WTC11 (cell line): ENCODE measurements at regions not wholly inside any gene's neighbourhood (a gene's known extent, or its start where the extent isn't known, plus 50 kb on each side); places are given as distances from the start of the nearest gene placed in this dataset.

Source experiments
- ATAC-seq: fragments of 200-7000 bp; cut with Tn5 transposase; 2 replicates; pipeline ENCODE4 v1.10.0; 2021; ENCODE audit warnings: mild to moderate bottlenecking, moderate library complexity
- CTCF ChIA-PET: fragments of 300-600 bp; sonication (Branson Sonifier 250); formaldehyde crosslinking; loops from one replicate; lab custom pipeline; 2021; ENCODE audit warnings: antibody characterized with exemption; lab: Charles Lee
- POLR2A ChIA-PET: fragments of 350-600 bp; sonication (Branson Sonifier 250); formaldehyde crosslinking; loops from one replicate; lab custom pipeline; 2021; ENCODE audit warnings: antibody characterized with exemption; lab: Charles Lee
- DNase-seq: peaks from one replicate; pipeline ENCODE4 v3.0.0; 2021; ENCODE audit warnings: low spot score
- H3K27ac Mint-ChIP-seq: 2 replicates; pipeline ENCODE4 v1.8.0; 2021; ENCODE audit warnings: mixed read lengths
- H3K27me3 Mint-ChIP-seq: 2 replicates; pipeline ENCODE4 v1.8.0; 2021; ENCODE audit warnings: low read depth, mild to moderate bottlenecking, moderate library complexity, mixed read lengths
- H3K36me3 Mint-ChIP-seq: 2 replicates; pipeline ENCODE4 v1.8.0; 2021; ENCODE audit warnings: mixed read lengths
- H3K4me1 Mint-ChIP-seq: 2 replicates; pipeline ENCODE4 v1.8.0; 2022; ENCODE audit warnings: mixed read lengths
- H3K4me3 Mint-ChIP-seq: 2 replicates; pipeline ENCODE4 v1.8.0; 2021; ENCODE audit warnings: mild to moderate bottlenecking, moderate library complexity, mixed read lengths
- H3K9me3 Mint-ChIP-seq: 2 replicates; pipeline ENCODE4 v1.8.0; 2021; ENCODE audit warnings: mixed read lengths
- AFF4 ChIP-seq: sonication (generic); formaldehyde crosslinking; IDR thresholded peaks from 2 replicates; pipeline ENCODE4 v1.8.1; 2023; ENCODE audit warnings: mild to moderate bottlenecking, missing genetic modification reagents, borderline replicate concordance
- ATF1 ChIP-seq: sonication (generic); formaldehyde crosslinking; IDR thresholded peaks from 2 replicates; pipeline ENCODE4 v1.8.1; 2023; ENCODE audit warnings: mild to moderate bottlenecking, moderate library complexity, missing genetic modification reagents
- CBFB ChIP-seq: sonication (generic); formaldehyde crosslinking; IDR thresholded peaks from 2 replicates; pipeline ENCODE4 v1.8.1; 2022; ENCODE audit warnings: mild to moderate bottlenecking, low read depth, missing genetic modification reagents
- CREB1 ChIP-seq: sonication (generic); formaldehyde crosslinking; IDR thresholded peaks from 2 replicates; pipeline ENCODE4 v1.8.0; 2023; ENCODE audit warnings: mild to moderate bottlenecking, missing genetic modification reagents
- CTCF ChIP-seq: fragments of 200-600 bp; IDR thresholded peaks from 2 replicates; pipeline ENCODE4 v1.8.0; 2022; ENCODE audit warnings: antibody characterized with exemption
- E2F4 ChIP-seq: sonication (generic); formaldehyde crosslinking; IDR thresholded peaks from 2 replicates; pipeline ENCODE4 v1.8.1; 2022; ENCODE audit warnings: low read depth, mild to moderate bottlenecking, moderate library complexity, missing genetic modification reagents, borderline replicate concordance
- FOXK1 ChIP-seq: sonication (generic); formaldehyde crosslinking; IDR thresholded peaks from 2 replicates; pipeline ENCODE4 v1.8.0; 2022; ENCODE audit warnings: mild to moderate bottlenecking, moderate library complexity, missing genetic modification reagents
- HMGA2 ChIP-seq: fragments of 250-450 bp; sonication (Bioruptor Pico); IDR thresholded peaks from 2 replicates; pipeline ENCODE4 v1.4.0; 2021; ENCODE audit warnings: mild to moderate bottlenecking, moderate library complexity
- IRF2 ChIP-seq: sonication (generic); formaldehyde crosslinking; IDR thresholded peaks from 2 replicates; pipeline ENCODE4 v1.8.0; 2022; ENCODE audit warnings: low read depth, missing genetic modification reagents, borderline replicate concordance
- MXD4 ChIP-seq: fragments of 250-450 bp; sonication (Bioruptor Pico); IDR thresholded peaks from 2 replicates; pipeline ENCODE4 v1.8.0; 2021; ENCODE audit warnings: mild to moderate bottlenecking, moderate library complexity, borderline replicate concordance
- NR1H2 ChIP-seq: sonication (generic); formaldehyde crosslinking; IDR thresholded peaks from 2 replicates; pipeline ENCODE4 v1.9.0; 2021; ENCODE audit warnings: mild to moderate bottlenecking, moderate library complexity, missing genetic modification reagents
- PRRX2 ChIP-seq: fragments of 250-450 bp; sonication (Bioruptor Pico); IDR thresholded peaks from 2 replicates; pipeline ENCODE4 v1.8.0; 2021; ENCODE audit warnings: mild to moderate bottlenecking
- SOX15 ChIP-seq: fragments of 250-450 bp; sonication (Bioruptor Pico); IDR thresholded peaks from 2 replicates; pipeline ENCODE4 v1.9.0; 2021; ENCODE audit warnings: mild to moderate bottlenecking
- TEAD4 ChIP-seq: sonication (generic); formaldehyde crosslinking; IDR thresholded peaks from 2 replicates; pipeline ENCODE4 v1.8.0; 2022; ENCODE audit warnings: mild to moderate bottlenecking, missing genetic modification reagents
- USF1 ChIP-seq: sonication (generic); formaldehyde crosslinking; IDR thresholded peaks from 2 replicates; pipeline ENCODE4 v1.8.0; 2022; ENCODE audit warnings: mild to moderate bottlenecking, missing genetic modification reagents
- ZNF121 ChIP-seq: sonication (generic); formaldehyde crosslinking; IDR thresholded peaks from 2 replicates; pipeline ENCODE4 v1.8.0; 2023; ENCODE audit warnings: missing genetic modification reagents
- ZNF138 ChIP-seq: sonication (generic); formaldehyde crosslinking; conservative IDR thresholded peaks from 2 replicates; pipeline ENCODE4 v1.8.1; 2022; ENCODE audit warnings: mild to moderate bottlenecking, moderate library complexity, missing genetic modification reagents
- ZNF281 ChIP-seq: sonication (generic); formaldehyde crosslinking; IDR thresholded peaks from 2 replicates; pipeline ENCODE4 v1.8.0; 2023; ENCODE audit warnings: mild to moderate bottlenecking, missing genetic modification reagents

- Mint-ChIP-seq H3K27me3 (no peaks in the 10 kb centered on the region), H3K27ac (no peak overlapping the region), H3K9me3 (peaks cover under 1% of the 10 kb centered on the region; the same call in 1 of the 2 replicates), H3K36me3 (no peaks in the 10 kb centered on the region), H3K4me1 (peaks cover 17% of the 10 kb centered on the region), H3K4me3 (no peak overlapping the region)
- TF ChIP-seq HMGA2 (CRISPR knock-in tag) (no peak), TEAD4 (CRISPR knock-in tag) (no peak), CBFB (CRISPR knock-in tag) (no peak), AFF4 (CRISPR knock-in tag) (no peak), SOX15 (CRISPR knock-in tag) (no peak), CTCF (no peak), FOXK1 (no peak), ZNF121 (CRISPR knock-in tag) (no peak), MXD4 (no peak), CREB1 (CRISPR knock-in tag) (no peak), ZNF281 (CRISPR knock-in tag) (no peak), PRRX2 (no peak), USF1 (no peak), IRF2 (CRISPR knock-in tag) (no peak), ZNF138 (CRISPR knock-in tag) (no peak), E2F4 (CRISPR knock-in tag) (no peak), NR1H2 (CRISPR knock-in tag) (no peak), ATF1 (CRISPR knock-in tag) (no peak)
- ATAC-seq (peak; percentile 36), DNase-seq (no peak)
- ChIA-PET CTCF (interaction anchor here (1.2 kb wide), 1 partner anchor 114 kb away, joined by 3 read pairs; no protein-coding TSS in a partner anchor), POLR2A (no interaction called here)
These were observed 331.1 kb downstream of the GPAT3 start for GRCh38 chr4:83866834-83867621.
